ENCODE measurements at regions not wholly inside any gene's neighbourhood (a gene's known extent, or its start where the extent isn't known, plus 50 kb on each side); places are given as distances from the start of the nearest gene placed in this dataset.

- peak in 2 of 3 experiments; percentile 24 to 78 for DNase-seq
Observed at GRCh38 chr12:23399402-23399933, 550.0 kb downstream of the SOX5 start.

- no peak for DNase-seq
Observed at GRCh38 chr12:23415180-23415579, 534.3 kb downstream of the SOX5 start.

GRCh38 chr12:23421556-23421955 is 527.9 kb downstream of the SOX5 start:
- no peak for DNase-seq

GRCh38 chr12:23423097-23423687 is 526.3 kb downstream of the SOX5 start:
- DNase-seq, result no peak

GRCh38 chr12:23423796-23424195 is 525.7 kb downstream of the SOX5 start:
- DNase-seq, result no peak

GRCh38 chr12:23424685-23425084 is 524.8 kb downstream of the SOX5 start:
- peak in 2 of 3 experiments; percentile 34 to 62 for DNase-seq

GRCh38 chr12:23426328-23426727 is 523.1 kb downstream of the SOX5 start:
- no peak for DNase-seq

- no peak for DNase-seq
Observed at GRCh38 chr12:23428758-23429157, 520.7 kb downstream of the SOX5 start.

- peak in 1 of 3 experiments; percentile 49 for DNase-seq
Observed at GRCh38 chr12:23431006-23431405, 518.5 kb downstream of the SOX5 start.

- DNase-seq, result no peak
Observed at GRCh38 chr12:23433121-23433520, 516.3 kb downstream of the SOX5 start.

GRCh38 chr12:23434154-23434553 is 515.3 kb downstream of the SOX5 start:
- no peak for DNase-seq

GRCh38 chr12:23446746-23447145 is 502.7 kb downstream of the SOX5 start:
- DNase-seq, result no peak

- no peak for DNase-seq
Observed at GRCh38 chr12:23450810-23451209, 498.7 kb downstream of the SOX5 start.

GRCh38 chr12:23455283-23455682 is 494.2 kb downstream of the SOX5 start:
- DNase-seq, result no peak

GRCh38 chr12:23458640-23459039 is 490.8 kb downstream of the SOX5 start:
- DNase-seq, result no peak

GRCh38 chr12:23462546-23462945 is 486.9 kb downstream of the SOX5 start:
- DNase-seq, result no peak

GRCh38 chr12:23463172-23463571 is 486.3 kb downstream of the SOX5 start:
- no peak for DNase-seq

- no peak for DNase-seq
Observed at GRCh38 chr12:23464241-23464812, 485.1 kb downstream of the SOX5 start.

- peak in 1 of 3 experiments; percentile 8 for DNase-seq
Observed at GRCh38 chr12:23472329-23472971, 477.0 kb downstream of the SOX5 start.

GRCh38 chr12:23473071-23473470 is 476.4 kb downstream of the SOX5 start:
- DNase-seq, result no peak

- no peak for DNase-seq
Observed at GRCh38 chr12:23474438-23474976, 475.0 kb downstream of the SOX5 start.

Measured in NCI-H1417 (cell line).